GM19463 (cell line): ENCODE measurements at regions not wholly inside any gene's neighbourhood (a gene's known extent, or its start where the extent isn't known, plus 50 kb on each side); places are given as distances from the start of the nearest gene placed in this dataset.

Experiments used
- ATAC-seq: cut with Tn5 transposase; IDR thresholded peaks from one replicate; pipeline ENCODE4 v1.9.1; 2021; ENCODE audit warnings: mild to moderate bottlenecking, moderate library complexity; ENCODE audit not compliant: unreplicated experiment

- ATAC-seq: peak; percentile 43
These were observed 1605.6 kb upstream of the TENM3 start for GRCh38 chr4:180637616-180638015.

- no peak for ATAC-seq
These were observed 1603.0 kb upstream of the TENM3 start for GRCh38 chr4:180640193-180640592.

- no peak for ATAC-seq
These were observed 1601.7 kb upstream of the TENM3 start for GRCh38 chr4:180641495-180641894.

GRCh38 chr4:180642732-180643131, 1600.5 kb upstream of the TENM3 start:
- no peak for ATAC-seq

GRCh38 chr4:180650273-180650672, 1592.9 kb upstream of the TENM3 start:
- peak; percentile 78 for ATAC-seq

- peak; percentile 36 for ATAC-seq
These were observed 1590.7 kb upstream of the TENM3 start for GRCh38 chr4:180652533-180652932.

- ATAC-seq: no peak
These were observed 1587.3 kb upstream of the TENM3 start for GRCh38 chr4:180655886-180656285.

- ATAC-seq: no peak
These were observed 1585.3 kb upstream of the TENM3 start for GRCh38 chr4:180657881-180658280.

GRCh38 chr4:180664766-180665368, 1578.3 kb upstream of the TENM3 start:
- peak; percentile 75 for ATAC-seq

GRCh38 chr4:180665481-180665880, 1577.7 kb upstream of the TENM3 start:
- ATAC-seq: no peak

GRCh38 chr4:180665994-180666824, 1577.0 kb upstream of the TENM3 start:
- ATAC-seq: peak; percentile 88

GRCh38 chr4:180668732-180669131, 1574.5 kb upstream of the TENM3 start:
- ATAC-seq: no peak

- ATAC-seq: no peak
These were observed 1573.5 kb upstream of the TENM3 start for GRCh38 chr4:180669680-180670079.

- no peak for ATAC-seq
These were observed 1568.4 kb upstream of the TENM3 start for GRCh38 chr4:180674619-180675358.

- ATAC-seq: no peak
These were observed 1567.9 kb upstream of the TENM3 start for GRCh38 chr4:180675359-180675650.

GRCh38 chr4:180680305-180680704, 1562.9 kb upstream of the TENM3 start:
- no peak for ATAC-seq

- no peak for ATAC-seq
These were observed 1560.4 kb upstream of the TENM3 start for GRCh38 chr4:180682776-180683175.

- ATAC-seq: no peak
These were observed 1560.0 kb upstream of the TENM3 start for GRCh38 chr4:180683186-180683585.

- ATAC-seq: no peak
These were observed 1554.7 kb upstream of the TENM3 start for GRCh38 chr4:180688480-180688879.

- ATAC-seq: no peak
These were observed 1548.3 kb upstream of the TENM3 start for GRCh38 chr4:180694875-180695274.

GRCh38 chr4:180695851-180696250, 1547.4 kb upstream of the TENM3 start:
- ATAC-seq: no peak
